ENCODE measurements at regions not wholly inside any gene's neighbourhood (a gene's known extent, or its start where the extent isn't known, plus 50 kb on each side); places are given as distances from the start of the nearest gene placed in this dataset.

- TF ChIP-seq CTCF (IDR thresholded peaks at IDR 0.05): no peak
- TF ChIP-seq ZFX (IDR thresholded peaks at IDR 0.05; ENCODE audit: borderline replicate concordance): no peak
Measured at GRCh38 chr12:46433829-46434228, 61.3 kb upstream of the SLC38A2 start.
